ENCODE measurements at regions not wholly inside any gene's neighbourhood (a gene's known extent, or its start where the extent isn't known, plus 50 kb on each side); places are given as distances from the start of the nearest gene placed in this dataset.

DNA sequence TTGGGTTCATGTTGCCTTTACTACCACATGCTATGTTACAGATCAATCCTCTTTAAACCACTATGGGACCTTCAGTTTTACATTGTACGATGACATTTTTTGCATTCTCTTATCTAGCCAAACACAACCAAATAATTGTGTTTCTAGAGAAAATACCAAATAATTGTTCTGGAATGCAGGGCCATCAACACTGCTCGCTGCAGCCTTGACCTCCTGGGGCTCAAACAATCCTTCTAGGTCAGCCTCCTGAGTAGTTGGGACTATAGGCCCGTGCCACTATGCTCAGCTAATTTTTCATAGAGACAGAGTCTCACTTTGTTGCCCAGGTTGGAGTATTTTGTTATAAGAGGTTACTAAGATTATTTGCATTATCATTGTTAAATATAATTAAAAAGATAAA is 237.5 kb upstream of the PMFBP1 start:
- TF ChIP-seq CTCF (IDR thresholded peaks at IDR 0.05) (no peak), EP300 (IDR thresholded peaks at IDR 0.05) (no peak), POLR2A (IDR thresholded peaks at IDR 0.05) (no peak), POLR2AphosphoS5 (IDR thresholded peaks at IDR 0.05) (no peak)

Measured in sigmoid colon (tissue), 4 donors.